ENCODE measurements at regions not wholly inside any gene's neighbourhood (a gene's known extent, or its start where the extent isn't known, plus 50 kb on each side); places are given as distances from the start of the nearest gene placed in this dataset.

DNA sequence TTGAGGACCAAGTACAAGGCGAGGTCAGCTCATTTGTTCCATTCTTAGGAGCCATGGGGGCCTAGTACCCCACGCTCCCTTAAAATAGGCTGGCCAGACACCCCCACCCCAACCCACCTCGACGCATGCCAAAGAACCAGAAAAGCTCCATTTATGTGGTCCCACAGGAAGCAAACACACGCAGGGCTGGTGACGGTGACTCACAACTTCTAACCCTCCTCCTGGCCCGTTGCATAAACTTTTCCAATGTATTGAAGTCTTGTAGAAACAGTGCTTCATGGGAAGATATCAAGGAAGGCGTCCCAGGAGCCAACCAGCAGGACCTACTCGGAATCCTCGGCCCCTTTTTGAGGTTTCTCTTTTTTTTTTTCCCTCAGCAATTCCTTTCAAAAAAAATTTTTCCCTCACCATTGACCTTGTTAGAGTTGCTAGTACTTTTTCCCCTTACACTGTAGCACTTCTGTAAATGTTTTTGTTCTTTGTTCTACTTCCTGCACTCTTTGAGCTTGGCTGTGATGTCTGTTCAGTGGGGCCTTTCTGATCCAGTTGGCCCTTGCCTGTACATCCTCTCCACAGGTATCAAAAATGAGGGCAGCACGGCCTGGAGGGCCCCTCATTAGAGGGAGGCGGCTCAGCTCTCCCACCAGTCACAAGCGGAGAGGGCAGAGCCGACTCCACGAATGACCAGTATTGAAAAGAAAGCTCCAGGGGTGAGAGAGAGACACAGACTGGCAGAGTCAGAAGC lies 208.3 kb downstream of the RGS9 start:
- intact Hi-C loops (cut with DNase I; ENCODE audit: low total_unique reads): no loop called here
- TF ChIP-seq, protein P1, sequence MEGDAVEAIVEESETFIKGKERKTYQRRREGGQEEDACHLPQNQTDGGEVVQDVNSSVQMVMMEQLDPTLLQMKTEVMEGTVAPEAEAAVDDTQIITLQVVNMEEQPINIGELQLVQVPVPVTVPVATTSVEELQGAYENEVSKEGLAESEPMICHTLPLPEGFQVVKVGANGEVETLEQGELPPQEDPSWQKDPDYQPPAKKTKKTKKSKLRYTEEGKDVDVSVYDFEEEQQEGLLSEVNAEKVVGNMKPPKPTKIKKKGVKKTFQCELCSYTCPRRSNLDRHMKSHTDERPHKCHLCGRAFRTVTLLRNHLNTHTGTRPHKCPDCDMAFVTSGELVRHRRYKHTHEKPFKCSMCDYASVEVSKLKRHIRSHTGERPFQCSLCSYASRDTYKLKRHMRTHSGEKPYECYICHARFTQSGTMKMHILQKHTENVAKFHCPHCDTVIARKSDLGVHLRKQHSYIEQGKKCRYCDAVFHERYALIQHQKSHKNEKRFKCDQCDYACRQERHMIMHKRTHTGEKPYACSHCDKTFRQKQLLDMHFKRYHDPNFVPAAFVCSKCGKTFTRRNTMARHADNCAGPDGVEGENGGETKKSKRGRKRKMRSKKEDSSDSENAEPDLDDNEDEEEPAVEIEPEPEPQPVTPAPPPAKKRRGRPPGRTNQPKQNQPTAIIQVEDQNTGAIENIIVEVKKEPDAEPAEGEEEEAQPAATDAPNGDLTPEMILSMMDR (IDR thresholded peaks at IDR 0.05): no peak
- no peak for TF ChIP-seq POLR2A (IDR thresholded peaks at IDR 0.05)
- WGBS, 2 donors: 76 to 80% methylated on average over 15 of the region's 15 CpGs
- DNase-seq (ENCODE audit: low spot score in 2 of 2): no peak
- no peak overlapping the region for H3K4me3 ChIP-seq (ENCODE audit: low read depth, poor library complexity, severe bottlenecking)

- intact Hi-C loops (cut with DNase I; ENCODE audit: low total_unique reads): no loop called here
These were observed 203.2 kb downstream of the RGS9 start for GRCh38 chr17:65340401-65340800.

GRCh38 chr17:65334406-65334805 lies 197.2 kb downstream of the RGS9 start:
- DNase-seq (ENCODE audit: low spot score in 2 of 2): no peak
- intact Hi-C loops (cut with DNase I; ENCODE audit: low total_unique reads): no loop called here
- TF ChIP-seq POLR2A (IDR thresholded peaks at IDR 0.05): no peak
- TF ChIP-seq, protein P1 (IDR thresholded peaks at IDR 0.05): no peak
- 87% methylated on average over 6 of the region's 6 CpGs for WGBS, 2 donors
- no peak overlapping the region for H3K4me3 ChIP-seq (ENCODE audit: low read depth, poor library complexity, severe bottlenecking)

More at GRCh38 chr17:65340401-65340800, 203.2 kb downstream of the RGS9 start:
- DNase-seq (ENCODE audit: low spot score in 2 of 2): no peak
- no peak overlapping the region for H3K4me3 ChIP-seq (ENCODE audit: low read depth, poor library complexity, severe bottlenecking)
- no peak for TF ChIP-seq POLR2A (IDR thresholded peaks at IDR 0.05)
- TF ChIP-seq, protein P1 (IDR thresholded peaks at IDR 0.05): no peak

GRCh38 chr17:65332779-65333178 lies 195.6 kb downstream of the RGS9 start:
- no peak overlapping the region for H3K4me3 ChIP-seq (ENCODE audit: low read depth, poor library complexity, severe bottlenecking)
- TF ChIP-seq, protein P1 (IDR thresholded peaks at IDR 0.05): no peak
- TF ChIP-seq POLR2A (IDR thresholded peaks at IDR 0.05): no peak
- DNase-seq (ENCODE audit: low spot score in 2 of 2): no peak
- 84 to 86% methylated on average over 3 of the region's 3 CpGs for WGBS, 2 donors
- intact Hi-C loops (cut with DNase I; ENCODE audit: low total_unique reads): no loop called here

GRCh38 chr17:65332375-65332774 lies 195.2 kb downstream of the RGS9 start:
- no peak overlapping the region for H3K4me3 ChIP-seq (ENCODE audit: low read depth, poor library complexity, severe bottlenecking)
- DNase-seq (ENCODE audit: low spot score in 2 of 2): no peak
- TF ChIP-seq, protein P1 (IDR thresholded peaks at IDR 0.05): no peak
- TF ChIP-seq POLR2A (IDR thresholded peaks at IDR 0.05): no peak
- 81 to 87% methylated on average over 1 of the region's 1 CpG for WGBS, 2 donors
- intact Hi-C loops (cut with DNase I; ENCODE audit: low total_unique reads): no loop called here

GRCh38 chr17:65328567-65328966 lies 191.4 kb downstream of the RGS9 start:
- no peak overlapping the region for H3K4me3 ChIP-seq (ENCODE audit: low read depth, poor library complexity, severe bottlenecking)
- intact Hi-C loops (cut with DNase I; ENCODE audit: low total_unique reads): no loop called here
- TF ChIP-seq POLR2A (IDR thresholded peaks at IDR 0.05): no peak
- TF ChIP-seq, protein P1 (IDR thresholded peaks at IDR 0.05): no peak
- DNase-seq (ENCODE audit: low spot score in 2 of 2): no peak
